HEK293 (cell line): ENCODE measurements at regions not wholly inside any gene's neighbourhood (a gene's known extent, or its start where the extent isn't known, plus 50 kb on each side); places are given as distances from the start of the nearest gene placed in this dataset.

Experiments
- CTCF ChIA-PET: fragments of 350-600 bp; formaldehyde crosslinking; extraction: SDS; loops from one replicate; lab custom pipeline; 2021; ENCODE audit warnings: antibody characterized with exemption; lab: Yijun Ruan, JAX
- POLR2A ChIA-PET: fragments of 300-600 bp; formaldehyde crosslinking; extraction: SDS; loops from one replicate; lab custom pipeline; 2020; ENCODE audit warnings: antibody characterized with exemption, inconsistent platforms; lab: Yijun Ruan, JAX
- H3K27ac ChIP-seq: fragments of 200-500 bp; sonication (Bioruptor generic); 2 replicates; pipeline ENCODE4 v1.5.1; 2014; ENCODE audit warnings: low read depth, low read length, control low read depth, inconsistent platforms; ENCODE audit errors: extremely low read depth
- H3K36me3 ChIP-seq, 2 experiments: fragments of 200-500 bp in 1 of 2; sonication (Bioruptor generic) in 1 of 2; 1 replicate in 1 of 2; 2 replicates in 1 of 2; pipeline ENCODE4 v1.5.1; 2014 to 2017; ENCODE audit warnings: inconsistent platforms in 2 of 2, low read length in 2 of 2; ENCODE audit not compliant: control insufficient read depth in 2 of 2, insufficient read depth in 1 of 2
- H3K4me1 ChIP-seq: fragments of 200-500 bp; sonication (Bioruptor generic); 2 replicates; pipeline ENCODE4 v1.5.1; 2014; ENCODE audit warnings: mild to moderate bottlenecking, low read length, inconsistent platforms; ENCODE audit not compliant: control insufficient read depth, insufficient read depth
- H3K4me3 ChIP-seq: 2 replicates; pipeline ENCODE4 v1.5.1; 2011; ENCODE audit warnings: low read depth, mild to moderate bottlenecking, control low read depth, low read length, moderate library complexity
- H3K9me3 ChIP-seq: fragments of 200-500 bp; sonication (Bioruptor generic); 2 replicates; pipeline ENCODE4 v1.5.1; 2014; ENCODE audit warnings: low read depth, low read length, inconsistent platforms; ENCODE audit not compliant: control insufficient read depth, insufficient read depth
- BCL11B ChIP-seq: fragments of 450-650 bp; formaldehyde crosslinking; IDR thresholded peaks from 2 replicates; pipeline ENCODE4 v1.5.1; 2016; ENCODE audit warnings: low read depth, missing biosample characterization, missing genetic modification characterization
- HOXD13 ChIP-seq: sonication (generic); formaldehyde crosslinking; IDR thresholded peaks from 2 replicates; pipeline ENCODE4 v1.8.0; 2022; ENCODE audit warnings: missing genetic modification reagents, borderline replicate concordance
- MZF1 ChIP-seq: fragments of 450-650 bp; formaldehyde crosslinking; IDR thresholded peaks from 2 replicates; pipeline ENCODE4 v1.5.1; 2017; ENCODE audit warnings: missing biosample characterization, missing genetic modification characterization, borderline replicate concordance
- SCRT1 ChIP-seq: fragments of 450-650 bp; formaldehyde crosslinking; IDR thresholded peaks from 2 replicates; pipeline ENCODE4 v1.5.1; 2016; ENCODE audit warnings: missing biosample characterization, missing genetic modification characterization, borderline replicate concordance
- TCF7L2 ChIP-seq: IDR thresholded peaks from 2 replicates; pipeline ENCODE4 v1.6.1; 2011; ENCODE audit warnings: low read depth, mild to moderate bottlenecking, inconsistent platforms, low read length, moderate library complexity, borderline replicate concordance
- YY2 ChIP-seq: fragments of 450-650 bp; formaldehyde crosslinking; IDR thresholded peaks from 2 replicates; pipeline ENCODE4 v1.5.1; 2016; ENCODE audit warnings: missing biosample characterization, missing genetic modification characterization
- ZNF19 ChIP-seq: fragments of 450-650 bp; formaldehyde crosslinking; IDR thresholded peaks from 2 replicates; pipeline ENCODE4; 2016; ENCODE audit warnings: missing biosample characterization, missing genetic modification characterization, low read depth
- ZNF366 ChIP-seq: fragments of 450-650 bp; formaldehyde crosslinking; conservative IDR thresholded peaks from 2 replicates; pipeline ENCODE4 v1.5.1; 2016; ENCODE audit warnings: missing biosample characterization, missing genetic modification characterization
- ZNF514 ChIP-seq: fragments of 450-650 bp; formaldehyde crosslinking; IDR thresholded peaks from 2 replicates; pipeline ENCODE4 v1.5.1; 2016; ENCODE audit warnings: missing biosample characterization, missing genetic modification characterization
- ZNF560 ChIP-seq: fragments of 450-650 bp; formaldehyde crosslinking; IDR thresholded peaks from 2 replicates; pipeline ENCODE4 v1.5.1; 2017; ENCODE audit warnings: missing biosample characterization, missing genetic modification characterization, borderline replicate concordance
- ZNF658 ChIP-seq: fragments of 450-650 bp; formaldehyde crosslinking; IDR thresholded peaks from 2 replicates; pipeline ENCODE4; 2016; ENCODE audit warnings: missing biosample characterization, missing genetic modification characterization
- TF ChIP-seq, protein P1 (sequence below): fragments of 450-650 bp; formaldehyde crosslinking; IDR thresholded peaks from 2 replicates; pipeline ENCODE4 v1.5.1; 2016; ENCODE audit warnings: missing biosample characterization, missing genetic modification characterization
- TF ChIP-seq, protein P2 (sequence below): fragments of 450-650 bp; IDR thresholded peaks from 2 replicates; pipeline ENCODE4 v1.5.1; 2018; ENCODE audit warnings: missing biosample characterization, missing genetic modification characterization
- TF ChIP-seq, protein P3 (sequence below): fragments of 450-650 bp; formaldehyde crosslinking; IDR thresholded peaks from 2 replicates; pipeline ENCODE4 v1.5.0; 2017; ENCODE audit warnings: missing biosample characterization, missing genetic modification characterization, borderline replicate concordance
- TF ChIP-seq, protein P4 (sequence below): fragments of 450-650 bp; formaldehyde crosslinking; IDR thresholded peaks from 2 replicates; pipeline ENCODE4 v1.5.1; 2016; ENCODE audit warnings: missing biosample characterization, missing genetic modification characterization

- TF ChIP-seq, protein P1, sequence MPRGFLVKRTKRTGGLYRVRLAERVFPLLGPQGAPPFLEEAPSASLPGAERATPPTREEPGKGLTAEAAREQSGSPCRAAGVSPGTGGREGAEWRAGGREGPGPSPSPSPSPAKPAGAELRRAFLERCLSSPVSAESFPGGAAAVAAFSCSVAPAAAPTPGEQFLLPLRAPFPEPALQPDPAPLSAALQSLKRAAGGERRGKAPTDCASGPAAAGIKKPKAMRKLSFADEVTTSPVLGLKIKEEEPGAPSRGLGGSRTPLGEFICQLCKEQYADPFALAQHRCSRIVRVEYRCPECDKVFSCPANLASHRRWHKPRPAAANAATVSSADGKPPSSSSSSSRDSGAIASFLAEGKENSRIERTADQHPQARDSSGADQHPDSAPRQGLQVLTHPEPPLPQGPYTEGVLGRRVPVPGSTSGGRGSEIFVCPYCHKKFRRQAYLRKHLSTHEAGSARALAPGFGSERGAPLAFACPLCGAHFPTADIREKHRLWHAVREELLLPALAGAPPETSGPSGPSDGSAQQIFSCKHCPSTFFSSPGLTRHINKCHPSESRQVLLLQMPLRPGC = no peak
- TF ChIP-seq, protein P2, sequence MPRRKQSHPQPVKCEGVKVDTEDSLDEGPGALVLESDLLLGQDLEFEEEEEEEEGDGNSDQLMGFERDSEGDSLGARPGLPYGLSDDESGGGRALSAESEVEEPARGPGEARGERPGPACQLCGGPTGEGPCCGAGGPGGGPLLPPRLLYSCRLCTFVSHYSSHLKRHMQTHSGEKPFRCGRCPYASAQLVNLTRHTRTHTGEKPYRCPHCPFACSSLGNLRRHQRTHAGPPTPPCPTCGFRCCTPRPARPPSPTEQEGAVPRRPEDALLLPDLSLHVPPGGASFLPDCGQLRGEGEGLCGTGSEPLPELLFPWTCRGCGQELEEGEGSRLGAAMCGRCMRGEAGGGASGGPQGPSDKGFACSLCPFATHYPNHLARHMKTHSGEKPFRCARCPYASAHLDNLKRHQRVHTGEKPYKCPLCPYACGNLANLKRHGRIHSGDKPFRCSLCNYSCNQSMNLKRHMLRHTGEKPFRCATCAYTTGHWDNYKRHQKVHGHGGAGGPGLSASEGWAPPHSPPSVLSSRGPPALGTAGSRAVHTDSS (tag by site-specific recombination) = no peak
- TF ChIP-seq ZNF514 (tag by site-specific recombination) (no peak), TCF7L2 (no peak), ZNF366 (tag by site-specific recombination) (no peak), YY2 (tag by site-specific recombination) (no peak)
- TF ChIP-seq, protein P3, sequence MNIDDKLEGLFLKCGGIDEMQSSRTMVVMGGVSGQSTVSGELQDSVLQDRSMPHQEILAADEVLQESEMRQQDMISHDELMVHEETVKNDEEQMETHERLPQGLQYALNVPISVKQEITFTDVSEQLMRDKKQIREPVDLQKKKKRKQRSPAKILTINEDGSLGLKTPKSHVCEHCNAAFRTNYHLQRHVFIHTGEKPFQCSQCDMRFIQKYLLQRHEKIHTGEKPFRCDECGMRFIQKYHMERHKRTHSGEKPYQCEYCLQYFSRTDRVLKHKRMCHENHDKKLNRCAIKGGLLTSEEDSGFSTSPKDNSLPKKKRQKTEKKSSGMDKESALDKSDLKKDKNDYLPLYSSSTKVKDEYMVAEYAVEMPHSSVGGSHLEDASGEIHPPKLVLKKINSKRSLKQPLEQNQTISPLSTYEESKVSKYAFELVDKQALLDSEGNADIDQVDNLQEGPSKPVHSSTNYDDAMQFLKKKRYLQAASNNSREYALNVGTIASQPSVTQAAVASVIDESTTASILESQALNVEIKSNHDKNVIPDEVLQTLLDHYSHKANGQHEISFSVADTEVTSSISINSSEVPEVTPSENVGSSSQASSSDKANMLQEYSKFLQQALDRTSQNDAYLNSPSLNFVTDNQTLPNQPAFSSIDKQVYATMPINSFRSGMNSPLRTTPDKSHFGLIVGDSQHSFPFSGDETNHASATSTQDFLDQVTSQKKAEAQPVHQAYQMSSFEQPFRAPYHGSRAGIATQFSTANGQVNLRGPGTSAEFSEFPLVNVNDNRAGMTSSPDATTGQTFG (tag by site-specific recombination) = no peak
- TF ChIP-seq, protein P4, sequence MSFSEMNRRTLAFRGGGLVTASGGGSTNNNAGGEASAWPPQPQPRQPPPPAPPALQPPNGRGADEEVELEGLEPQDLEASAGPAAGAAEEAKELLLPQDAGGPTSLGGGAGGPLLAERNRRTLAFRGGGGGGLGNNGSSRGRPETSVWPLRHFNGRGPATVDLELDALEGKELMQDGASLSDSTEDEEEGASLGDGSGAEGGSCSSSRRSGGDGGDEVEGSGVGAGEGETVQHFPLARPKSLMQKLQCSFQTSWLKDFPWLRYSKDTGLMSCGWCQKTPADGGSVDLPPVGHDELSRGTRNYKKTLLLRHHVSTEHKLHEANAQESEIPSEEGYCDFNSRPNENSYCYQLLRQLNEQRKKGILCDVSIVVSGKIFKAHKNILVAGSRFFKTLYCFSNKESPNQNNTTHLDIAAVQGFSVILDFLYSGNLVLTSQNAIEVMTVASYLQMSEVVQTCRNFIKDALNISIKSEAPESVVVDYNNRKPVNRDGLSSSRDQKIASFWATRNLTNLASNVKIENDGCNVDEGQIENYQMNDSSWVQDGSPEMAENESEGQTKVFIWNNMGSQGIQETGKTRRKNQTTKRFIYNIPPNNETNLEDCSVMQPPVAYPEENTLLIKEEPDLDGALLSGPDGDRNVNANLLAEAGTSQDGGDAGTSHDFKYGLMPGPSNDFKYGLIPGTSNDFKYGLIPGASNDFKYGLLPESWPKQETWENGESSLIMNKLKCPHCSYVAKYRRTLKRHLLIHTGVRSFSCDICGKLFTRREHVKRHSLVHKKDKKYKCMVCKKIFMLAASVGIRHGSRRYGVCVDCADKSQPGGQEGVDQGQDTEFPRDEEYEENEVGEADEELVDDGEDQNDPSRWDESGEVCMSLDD (tag by site-specific recombination) = no peak
Observed at GRCh38 chr1:177660188-177660587, 309.7 kb downstream of the SEC16B start (continued).

DNA sequence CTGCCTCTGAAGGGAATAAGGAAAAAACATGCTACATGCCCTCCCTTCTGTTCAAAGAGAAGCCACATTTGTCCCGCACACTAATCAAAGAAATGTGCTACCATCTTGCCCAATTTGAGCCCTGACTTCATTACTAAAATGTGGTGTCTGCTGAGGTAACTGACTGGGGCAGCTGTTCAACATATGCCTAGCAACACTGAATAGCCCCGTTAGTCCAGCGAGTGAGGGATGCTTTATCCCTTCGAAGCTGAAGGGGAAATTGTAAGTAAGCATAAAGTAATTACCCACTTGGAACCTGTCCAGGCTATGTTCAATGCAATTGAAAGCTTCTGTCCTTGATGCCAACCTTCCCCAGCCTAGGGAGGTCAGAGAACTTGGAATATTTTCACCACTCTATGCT lies 310.6 kb downstream of the SEC16B start:
- POLR2A ChIA-PET = no interaction called here
- H3K4me3 ChIP-seq = no peak overlapping the region
- TF ChIP-seq ZNF560 = no peak
- no peak for TF ChIP-seq HOXD13 (CRISPR knock-in tag)
- no peak for TF ChIP-seq SCRT1 (tag by site-specific recombination)
- TF ChIP-seq, all 188 proteins: peak for 0
- Histone ChIP-seq H3K36me3 (no peaks in the 10 kb centered on the region), H3K27ac (no peak overlapping the region), H3K9me3 (no peaks in the 10 kb centered on the region), H3K4me1 (no peaks in the 10 kb centered on the region)
- CTCF ChIA-PET = interaction anchor here (0.6 kb wide), 1 partner anchor 29 kb away, joined by 3 read pairs; no protein-coding TSS in a partner anchor

DNA sequence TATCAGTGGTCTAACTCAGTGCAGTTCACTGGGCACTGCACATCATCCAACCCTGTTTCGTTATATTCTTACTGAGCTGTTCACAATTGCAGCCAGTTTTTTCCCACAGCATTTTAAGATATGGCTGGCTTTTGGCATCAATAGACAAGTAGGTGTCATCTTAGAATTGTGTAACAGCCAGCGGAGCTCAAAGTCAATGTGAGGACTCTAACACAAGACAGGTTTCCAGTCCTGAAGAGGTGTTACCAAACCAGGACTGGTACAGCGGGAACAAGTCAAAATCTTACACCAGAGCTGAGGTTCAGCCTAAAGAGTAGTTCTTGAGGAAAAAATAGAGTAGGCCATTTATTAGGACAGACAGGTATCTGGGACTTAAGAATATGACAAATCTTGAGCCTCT lies 313.3 kb downstream of the SEC16B start:
- ChIA-PET POLR2A (no interaction called here), CTCF (no interaction called here)
- Histone ChIP-seq H3K4me1 (no peaks in the 10 kb centered on the region), H3K4me3 (no peak overlapping the region), H3K36me3 (no peaks in the 10 kb centered on the region), H3K27ac (no peak overlapping the region), H3K9me3 (no peaks in the 10 kb centered on the region)
- TF ChIP-seq BCL11B (tag by site-specific recombination) = no peak
- TF ChIP-seq ZNF19 (tag by site-specific recombination) = no peak
- TF ChIP-seq MZF1 (tag by site-specific recombination) = no peak
- TF ChIP-seq ZNF658 = no peak
